ENCODE measurements at regions not wholly inside any gene's neighbourhood (a gene's known extent, or its start where the extent isn't known, plus 50 kb on each side); places are given as distances from the start of the nearest gene placed in this dataset.

DNA sequence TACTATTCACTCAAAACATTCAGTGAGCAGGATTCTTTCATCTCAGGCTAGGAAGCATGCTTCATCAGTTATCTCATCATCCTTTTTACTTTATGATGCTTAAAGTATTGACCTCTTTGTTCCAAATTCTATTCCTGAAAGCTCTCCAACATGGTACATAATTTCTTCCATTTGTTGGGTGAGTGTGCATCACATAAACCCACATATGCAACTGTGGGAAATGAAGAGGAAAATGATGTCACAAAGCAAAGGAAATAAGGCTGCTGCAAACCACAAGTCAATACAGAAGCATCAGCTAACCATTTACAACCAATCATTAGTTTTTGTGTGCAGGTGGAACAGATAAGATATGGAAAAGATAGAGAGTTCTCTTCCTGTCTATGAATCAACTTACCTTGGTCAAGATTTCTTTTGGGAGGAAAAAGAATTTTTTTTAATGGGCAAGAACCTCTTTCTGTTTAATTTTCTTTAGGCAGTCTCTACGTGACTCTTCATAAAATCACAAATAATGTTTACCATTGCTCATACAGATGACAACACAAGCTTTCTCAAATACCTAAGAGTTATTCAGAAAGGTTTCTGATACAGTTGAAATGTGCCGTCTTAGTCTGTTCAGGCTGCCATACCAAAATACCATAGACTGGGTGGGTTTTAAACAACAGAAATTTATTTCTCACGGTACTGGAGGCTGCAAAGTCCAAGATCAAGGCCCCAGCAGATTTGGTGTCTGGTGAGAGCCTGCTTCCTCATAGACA lies 259.9 kb downstream of the ADGRG6 start:
- DNase-seq (ENCODE audit: low read depth, low spot score), result no peak

- DNase-seq (ENCODE audit: low read depth, low spot score), result no peak
Observed at GRCh38 chr6:142562865-142563264, 261.1 kb downstream of the ADGRG6 start.

DNA sequence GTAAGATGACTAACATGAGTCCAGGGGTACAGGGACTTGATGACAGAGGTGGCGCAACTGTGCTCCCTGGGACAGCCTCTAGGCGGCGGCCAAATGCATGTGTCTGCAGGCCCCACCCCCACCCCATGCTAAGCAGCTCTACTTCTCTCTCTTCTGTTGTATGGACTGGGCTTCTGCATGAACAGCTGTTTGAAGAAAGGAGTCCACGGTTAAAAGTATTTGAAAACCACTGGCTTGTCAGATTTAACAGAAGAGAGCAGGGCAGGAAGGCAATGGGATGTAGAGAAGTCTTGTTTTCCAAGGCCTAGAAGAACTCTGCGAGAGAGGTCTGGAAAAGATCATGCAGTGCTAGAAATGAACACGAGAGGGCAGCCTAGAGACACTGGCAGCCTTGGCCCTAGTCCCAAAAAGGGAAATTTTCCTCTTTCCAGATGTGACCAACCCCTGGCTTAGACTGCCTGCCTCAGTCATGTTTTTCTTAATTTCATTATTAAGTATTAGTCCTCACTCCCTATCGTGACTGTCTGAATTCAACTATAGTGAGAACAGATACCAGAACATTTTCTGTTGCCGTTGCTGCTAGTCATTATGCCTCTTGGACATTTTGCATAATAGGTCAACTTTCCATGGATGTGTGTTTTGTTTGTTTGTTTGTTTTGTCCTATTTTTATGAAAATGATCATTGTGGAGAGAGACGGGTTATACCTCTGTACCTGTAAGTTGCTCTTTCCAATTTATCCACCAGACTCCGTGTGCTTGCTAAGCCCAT lies 265.0 kb downstream of the ADGRG6 start:
- peak; percentile 37 for DNase-seq (ENCODE audit: low read depth, low spot score)

DNA sequence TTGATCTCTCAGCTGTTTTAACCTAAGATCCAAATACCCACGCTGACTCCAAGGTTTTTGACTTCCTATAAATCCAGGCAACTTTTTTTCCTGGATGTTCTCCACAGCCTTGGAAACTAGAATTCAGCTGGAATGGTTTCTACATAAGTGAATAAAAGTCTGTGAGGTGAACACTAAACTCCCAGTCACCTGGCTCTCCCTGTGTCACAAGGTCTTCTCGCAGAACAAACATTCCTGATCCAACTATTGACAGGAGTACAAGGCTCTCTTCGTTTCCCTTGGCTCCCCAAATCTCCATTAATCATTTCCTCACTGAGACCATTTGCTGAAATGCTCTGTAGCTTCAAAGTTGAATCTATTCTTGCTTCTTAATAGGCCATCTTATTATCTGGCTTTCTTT lies 265.7 kb downstream of the ADGRG6 start:
- DNase-seq (ENCODE audit: low read depth, low spot score), result no peak

- DNase-seq (ENCODE audit: low read depth, low spot score), result no peak
Observed at GRCh38 chr6:142568857-142569597, 267.2 kb downstream of the ADGRG6 start.

DNA sequence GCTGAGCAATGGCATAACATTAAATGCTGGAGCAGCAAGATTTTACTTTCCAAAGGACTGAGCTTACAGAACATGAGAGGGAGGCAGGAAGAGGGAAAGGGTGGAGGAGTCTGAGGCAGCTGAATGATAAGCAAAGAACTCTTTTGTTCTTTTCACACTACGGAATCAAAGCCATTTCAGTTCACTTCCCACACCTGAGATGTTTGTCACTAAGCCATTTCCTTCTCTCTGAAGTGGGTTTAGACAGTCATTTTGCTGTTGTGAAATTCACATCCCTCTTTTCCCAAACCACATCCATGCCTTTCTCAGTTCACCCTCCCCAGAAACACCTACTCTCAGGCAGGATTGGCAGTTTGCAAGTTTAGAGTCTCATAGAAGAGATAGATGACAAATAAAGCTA lies 267.9 kb downstream of the ADGRG6 start:
- no peak for DNase-seq (ENCODE audit: low read depth, low spot score)

DNA sequence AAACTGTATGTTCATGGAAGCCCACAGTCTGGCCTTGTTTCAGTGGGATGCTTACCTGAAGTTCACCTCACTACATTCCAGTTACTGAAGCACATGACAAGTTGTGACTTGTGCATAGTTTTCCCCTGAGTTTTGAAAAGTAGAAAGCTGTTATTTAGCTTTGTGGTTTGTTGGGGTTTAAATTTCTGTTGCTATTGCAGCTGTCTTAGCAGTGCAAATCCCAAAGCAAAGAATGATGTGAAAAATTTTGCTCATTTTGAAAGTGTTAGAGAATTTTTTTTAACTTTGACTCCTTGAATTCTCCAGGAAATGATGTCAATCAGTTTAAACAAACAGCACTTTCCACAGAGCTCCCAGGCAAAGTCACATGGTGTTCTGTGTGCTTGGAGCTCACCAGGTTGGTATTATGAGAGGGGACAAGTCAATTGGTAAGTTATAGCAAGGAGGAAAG lies 268.4 kb downstream of the ADGRG6 start:
- DNase-seq (ENCODE audit: low read depth, low spot score), result no peak

DNA sequence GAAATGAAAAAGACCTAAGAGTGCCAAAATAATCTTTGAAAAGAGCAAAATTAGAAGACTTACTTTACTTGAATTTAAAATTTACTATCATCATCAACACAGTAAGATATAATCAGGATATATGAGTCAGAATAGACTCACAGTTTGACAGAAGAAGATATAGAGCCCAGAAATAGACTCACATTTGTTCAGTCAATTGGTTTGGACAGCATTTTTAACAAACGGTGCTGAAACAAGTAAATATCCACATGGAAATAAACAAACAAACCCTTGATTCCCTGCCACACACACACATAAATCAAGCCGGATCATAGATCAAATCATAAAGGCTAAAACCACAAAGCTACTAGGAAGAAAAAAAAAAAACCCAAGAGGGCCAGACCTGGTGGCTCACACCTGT lies 291.1 kb downstream of the ADGRG6 start:
- DNase-seq (ENCODE audit: low read depth, low spot score), result no peak

DNA sequence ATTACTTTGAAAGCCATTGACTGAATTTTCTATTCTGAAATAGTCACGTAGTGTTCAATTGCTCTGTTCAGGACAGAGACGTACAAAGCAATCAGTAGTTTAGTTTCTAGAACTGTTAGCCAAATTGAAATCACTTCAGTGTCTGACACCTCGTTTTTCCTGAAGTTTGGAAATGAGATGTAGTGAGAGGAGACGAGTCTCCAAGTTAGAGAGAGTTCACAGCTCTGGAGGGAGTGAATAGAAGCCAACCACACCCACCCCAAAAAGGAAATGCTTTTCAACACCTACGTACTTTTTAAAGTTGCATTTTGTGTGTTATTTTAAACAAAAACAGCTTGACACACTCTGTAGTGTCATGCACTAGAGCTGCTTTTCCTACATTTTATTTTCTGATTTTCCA lies 296.0 kb downstream of the ADGRG6 start:
- DNase-seq (ENCODE audit: low read depth, low spot score), result no peak

DNA sequence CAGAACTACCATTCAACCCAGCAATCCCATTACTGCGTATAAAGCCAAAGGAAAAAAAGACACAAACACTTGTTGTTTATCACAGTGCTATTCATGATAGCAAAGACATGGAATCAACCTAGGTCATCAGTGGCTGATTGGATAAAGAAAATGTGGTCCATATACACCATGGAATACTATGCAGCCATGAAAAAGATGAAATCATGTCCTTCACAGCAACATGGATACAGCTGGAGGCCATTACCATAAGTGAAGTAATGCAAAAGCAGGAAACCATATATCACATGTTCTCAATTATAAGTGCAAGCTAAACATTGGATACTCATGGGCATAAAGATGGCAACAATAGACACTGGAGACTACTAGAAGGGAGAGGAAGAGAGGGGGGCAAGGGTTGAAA lies 299.6 kb downstream of the ADGRG6 start:
- no peak for DNase-seq (ENCODE audit: low read depth, low spot score)

- no peak for DNase-seq (ENCODE audit: low read depth, low spot score)
Observed at GRCh38 chr6:142602972-142603371, 301.2 kb downstream of the ADGRG6 start.

GRCh38 chr6:142605922-142606485 lies 304.2 kb downstream of the ADGRG6 start:
- no peak for DNase-seq (ENCODE audit: low read depth, low spot score)

- DNase-seq (ENCODE audit: low read depth, low spot score), result no peak
Observed at GRCh38 chr6:142612956-142613355, 311.1 kb downstream of the ADGRG6 start.

DNA sequence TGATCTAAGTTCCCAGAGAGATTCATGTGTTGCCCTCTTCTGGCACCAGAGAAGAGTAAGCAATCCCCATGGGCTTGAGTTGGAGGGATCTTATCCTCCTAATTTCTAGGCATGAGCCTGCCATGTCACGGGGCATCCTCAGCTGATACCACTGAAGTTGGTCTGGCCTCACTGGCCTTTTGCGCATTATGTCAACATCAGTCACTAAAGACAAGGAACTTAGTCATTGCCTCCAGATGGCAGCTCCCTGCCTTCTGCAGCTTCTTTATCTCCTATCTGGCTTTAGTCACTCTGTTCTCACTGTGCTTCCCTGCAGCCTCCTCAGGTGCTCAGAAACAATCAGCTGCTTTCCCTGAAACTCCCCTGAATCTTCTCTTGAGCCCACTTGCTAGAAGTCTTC lies 312.2 kb downstream of the ADGRG6 start:
- no peak for DNase-seq (ENCODE audit: low read depth, low spot score)

GRCh38 chr6:142617158-142617557 lies 315.4 kb downstream of the ADGRG6 start:
- no peak for DNase-seq (ENCODE audit: low read depth, low spot score)

GRCh38 chr6:142621822-142622221 lies 320.0 kb downstream of the ADGRG6 start:
- no peak for DNase-seq (ENCODE audit: low read depth, low spot score)

DNA sequence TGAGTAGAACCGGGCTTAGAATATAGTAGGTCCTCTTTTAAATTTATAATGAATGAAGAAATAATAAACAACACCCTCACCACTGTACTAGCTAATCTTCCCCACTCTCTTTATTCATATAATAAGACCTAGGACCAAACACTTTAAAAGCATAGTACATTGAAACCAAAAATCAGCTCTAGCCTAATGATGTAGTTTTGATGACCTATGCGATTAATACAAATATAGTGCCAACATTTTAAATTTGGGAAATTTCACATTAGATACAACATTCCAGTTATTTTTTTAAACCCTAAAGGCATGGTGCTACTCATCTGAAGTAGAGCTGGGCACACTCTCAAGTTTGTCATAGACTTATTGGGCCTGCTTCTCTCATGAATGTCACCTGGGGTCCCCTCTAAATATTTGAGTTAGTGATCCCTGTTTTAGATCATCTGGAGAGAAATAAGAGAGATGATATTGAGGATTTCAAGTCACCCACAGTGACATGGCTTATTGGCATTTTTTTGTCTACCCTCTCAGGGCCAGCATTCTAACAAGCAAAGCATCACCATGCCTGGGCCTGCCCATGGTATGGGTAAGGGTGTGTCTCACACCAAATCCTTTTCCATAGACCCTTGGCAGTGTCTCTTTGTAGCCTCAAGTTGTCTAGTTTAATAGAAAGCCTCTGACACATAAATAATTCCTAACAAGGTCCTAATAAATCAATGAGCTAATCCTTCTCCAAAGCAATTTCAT lies 319.8 kb downstream of the HIVEP2 start:
- DNase-seq (ENCODE audit: low read depth, low spot score), result no peak

DNA sequence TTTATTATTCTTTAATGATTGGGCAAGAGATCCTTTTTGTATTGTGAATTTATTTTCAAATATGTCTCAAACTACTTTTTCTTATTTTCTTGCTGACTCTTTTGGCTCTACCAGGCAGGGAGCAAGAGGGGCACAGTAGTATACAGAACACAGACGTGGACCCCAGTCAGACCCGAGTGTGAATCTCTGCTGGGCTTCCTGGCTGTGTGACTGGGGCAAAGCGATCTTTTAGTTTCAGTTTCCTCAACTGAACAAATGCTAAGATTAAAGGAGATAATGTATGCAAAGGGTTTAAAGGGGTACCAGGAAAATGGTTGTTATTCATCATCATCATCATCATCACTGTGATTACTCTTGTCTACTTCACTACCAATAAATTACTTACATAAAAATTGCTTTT lies 317.5 kb downstream of the HIVEP2 start:
- DNase-seq (ENCODE audit: low read depth, low spot score), result no peak

DNA sequence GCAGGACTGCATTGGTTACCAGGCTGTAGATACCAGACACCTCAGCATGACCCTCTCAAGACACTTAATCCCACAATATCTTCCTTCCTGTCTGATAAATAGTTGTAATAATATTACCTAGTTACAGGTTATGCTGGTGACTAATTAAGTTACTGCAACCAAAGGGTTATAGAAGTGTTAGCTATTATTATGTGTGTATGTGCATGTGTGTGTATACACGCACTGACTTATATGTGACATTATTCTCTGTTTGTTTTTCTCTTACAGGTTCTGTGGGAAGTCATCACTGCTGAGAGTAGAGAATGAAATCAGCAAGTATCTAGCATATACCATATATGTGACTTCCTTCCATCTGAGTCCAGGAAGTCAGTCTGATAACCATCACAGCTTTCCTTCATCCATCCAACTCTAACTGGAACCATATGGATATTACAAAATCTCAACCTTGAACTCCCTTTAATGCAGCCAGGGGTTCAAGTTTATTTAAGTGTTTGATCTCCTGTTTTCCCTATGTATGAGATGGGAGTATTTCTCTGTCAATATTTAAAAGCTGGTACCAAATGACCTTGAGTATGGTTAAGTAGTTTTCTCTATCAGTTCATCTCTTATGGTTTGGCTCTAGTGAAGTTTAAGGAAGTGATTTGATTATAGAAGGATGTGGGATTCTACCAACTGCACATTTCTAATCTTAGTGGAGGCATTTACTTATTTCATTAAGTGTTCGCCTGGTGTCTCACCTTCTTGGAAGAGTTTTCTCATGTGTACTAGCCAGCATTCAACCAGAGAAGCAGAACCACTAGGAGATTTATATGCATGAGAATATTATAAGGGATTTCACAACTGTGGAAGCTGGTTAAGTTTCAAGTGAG lies 313.2 kb downstream of the HIVEP2 start:
- DNase-seq (ENCODE audit: low read depth, low spot score), result no peak

DNA sequence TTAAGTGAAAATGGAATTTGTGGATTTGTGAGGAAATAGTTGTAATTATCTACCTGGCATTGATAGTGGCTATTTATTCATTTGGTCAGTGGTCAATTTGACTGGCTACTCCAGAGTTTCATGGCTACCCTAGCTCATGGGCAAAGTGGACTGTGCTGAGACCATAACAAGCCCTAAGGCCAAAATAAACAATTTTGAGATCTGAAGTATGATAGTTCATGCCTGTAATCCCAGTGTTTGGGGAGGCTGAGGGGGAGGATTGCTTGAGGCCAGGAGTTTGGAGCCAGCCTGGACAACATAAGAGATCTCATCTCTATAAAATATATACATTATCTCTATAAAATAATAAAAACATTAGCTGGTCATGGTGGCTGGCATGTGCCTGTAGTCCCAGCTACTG lies 311.7 kb downstream of the HIVEP2 start:
- DNase-seq (ENCODE audit: low read depth, low spot score), result no peak
